ENCODE measurements at regions not wholly inside any gene's neighbourhood (a gene's known extent, or its start where the extent isn't known, plus 50 kb on each side); places are given as distances from the start of the nearest gene placed in this dataset.

GRCh38 chr6:14748679-14749078 lies 497.2 kb upstream of the JARID2 start:
- DNase-seq = no peak

GRCh38 chr6:14750059-14750661 lies 495.7 kb upstream of the JARID2 start:
- DNase-seq = no peak

- DNase-seq = no peak
These were observed 494.2 kb upstream of the JARID2 start for GRCh38 chr6:14751645-14752175.

- peak; percentile 47 to 62 for DNase-seq
These were observed 490.9 kb upstream of the JARID2 start for GRCh38 chr6:14754751-14755513.

- DNase-seq = no peak
These were observed 489.5 kb upstream of the JARID2 start for GRCh38 chr6:14756340-14756739.

GRCh38 chr6:14757014-14757413 lies 488.9 kb upstream of the JARID2 start:
- DNase-seq = no peak

GRCh38 chr6:14757418-14757817 lies 488.5 kb upstream of the JARID2 start:
- no peak for DNase-seq

- peak; percentile 34 to 40 for DNase-seq
These were observed 487.3 kb upstream of the JARID2 start for GRCh38 chr6:14758421-14759081.

- no peak for DNase-seq
These were observed 485.7 kb upstream of the JARID2 start for GRCh38 chr6:14759976-14760672.

- no peak for DNase-seq
These were observed 483.8 kb upstream of the JARID2 start for GRCh38 chr6:14762077-14762476.

GRCh38 chr6:14763139-14763538 lies 482.7 kb upstream of the JARID2 start:
- no peak for DNase-seq

- no peak for DNase-seq
These were observed 482.3 kb upstream of the JARID2 start for GRCh38 chr6:14763616-14764015.

- DNase-seq = no peak
These were observed 480.8 kb upstream of the JARID2 start for GRCh38 chr6:14765106-14765505.

GRCh38 chr6:14765721-14766390 lies 480.0 kb upstream of the JARID2 start:
- no peak for DNase-seq

GRCh38 chr6:14766391-14766994 lies 479.4 kb upstream of the JARID2 start:
- DNase-seq = no peak

- DNase-seq = no peak
These were observed 478.6 kb upstream of the JARID2 start for GRCh38 chr6:14767226-14767625.

- DNase-seq = no peak
These were observed 475.8 kb upstream of the JARID2 start for GRCh38 chr6:14770040-14770439.

GRCh38 chr6:14770572-14770971 lies 475.3 kb upstream of the JARID2 start:
- no peak for DNase-seq

GRCh38 chr6:14771016-14771415 lies 474.9 kb upstream of the JARID2 start:
- no peak for DNase-seq

GRCh38 chr6:14772188-14772587 lies 473.7 kb upstream of the JARID2 start:
- DNase-seq = no peak

GRCh38 chr6:14775528-14775927 lies 470.3 kb upstream of the JARID2 start:
- DNase-seq = no peak

- DNase-seq = no peak
These were observed 469.6 kb upstream of the JARID2 start for GRCh38 chr6:14776307-14776706.

Data from activated CD4-positive, alpha-beta T cell treated with anti-CD3 and anti-CD28 coated beads for 4 hours (primary cell).